H9 (cell line): ENCODE measurements at regions not wholly inside any gene's neighbourhood (a gene's known extent, or its start where the extent isn't known, plus 50 kb on each side); places are given as distances from the start of the nearest gene placed in this dataset.

Source experiments
- DNase-seq: peaks from one replicate; pipeline ENCODE4 v3.0.0-alpha.2; 2017
- H2AFZ ChIP-seq: one replicate; pipeline ENCODE4 v1.6.1; 2013; ENCODE audit warnings: mild to moderate bottlenecking, low read length, control low read depth, moderate library complexity
- H2AK5ac ChIP-seq: 2 replicates; pipeline ENCODE4 v1.6.1; 2013; ENCODE audit warnings: low read length, control low read depth, mixed read lengths; ENCODE audit not compliant: insufficient read length
- H2BK120ac ChIP-seq: one replicate; pipeline ENCODE4 v1.6.1; 2013; ENCODE audit warnings: low read depth, mild to moderate bottlenecking, low read length, control low read depth, inconsistent platforms; ENCODE audit not compliant: poor library complexity, severe bottlenecking
- H2BK12ac ChIP-seq: 2 replicates; pipeline ENCODE4 v1.6.1; 2013; ENCODE audit warnings: low read length, control low read depth, mixed read lengths, low read depth; ENCODE audit not compliant: insufficient read length
- H2BK15ac ChIP-seq: 2 replicates; pipeline ENCODE4 v1.6.1; 2013; ENCODE audit warnings: low read depth, low read length, control low read depth
- H2BK20ac ChIP-seq: one replicate; pipeline ENCODE4 v1.6.1; 2013; ENCODE audit warnings: low read depth, mild to moderate bottlenecking, low read length, control low read depth, inconsistent platforms; ENCODE audit not compliant: poor library complexity, severe bottlenecking
- H2BK5ac ChIP-seq: 2 replicates; pipeline ENCODE4 v1.6.1; 2013; ENCODE audit warnings: low read length, control low read depth, mixed read lengths; ENCODE audit not compliant: insufficient read length
- H3K14ac ChIP-seq: 2 replicates; pipeline ENCODE4 v1.6.1; 2013; ENCODE audit warnings: low read length, control low read depth; ENCODE audit not compliant: insufficient read depth
- H3K18ac ChIP-seq: 2 replicates; pipeline ENCODE4 v1.6.1; 2013; ENCODE audit warnings: low read depth, mild to moderate bottlenecking, mixed read lengths, low read length, control low read depth; ENCODE audit not compliant: insufficient read length
- H3K23ac ChIP-seq: 2 replicates; pipeline ENCODE4 v1.6.1; 2013; ENCODE audit warnings: low read length, control low read depth, mixed read lengths, low read depth; ENCODE audit not compliant: insufficient read length
- H3K23me2 ChIP-seq: 2 replicates; pipeline ENCODE4 v1.6.1; 2013; ENCODE audit warnings: low read depth, mild to moderate bottlenecking, mixed read lengths, low read length, control low read depth; ENCODE audit not compliant: insufficient read length, poor library complexity, severe bottlenecking
- H3K27ac ChIP-seq: 2 replicates; pipeline ENCODE4 v1.5.1; 2013; ENCODE audit warnings: low read length, control low read depth, mixed read lengths, low read depth; ENCODE audit not compliant: insufficient read length
- H3K27me3 ChIP-seq: 2 replicates; pipeline ENCODE4 v1.6.1; 2013; ENCODE audit warnings: low read length, control low read depth, inconsistent platforms; ENCODE audit not compliant: insufficient read depth
- H3K4ac ChIP-seq: 2 replicates; pipeline ENCODE4 v1.6.1; 2013; ENCODE audit warnings: low read depth, mild to moderate bottlenecking, control low read depth, inconsistent platforms, low read length, moderate library complexity
- H3K4me1 ChIP-seq: 2 replicates; pipeline ENCODE4 v1.6.1; 2013; ENCODE audit warnings: low read length, control low read depth, inconsistent platforms; ENCODE audit not compliant: insufficient read depth
- H3K4me2 ChIP-seq: 2 replicates; pipeline ENCODE4 v1.6.1; 2013; ENCODE audit warnings: low read length, control low read depth, mixed read lengths; ENCODE audit not compliant: insufficient read length, insufficient read depth
- H3K56ac ChIP-seq: 2 replicates; pipeline ENCODE4 v1.6.1; 2013; ENCODE audit warnings: low read depth, mild to moderate bottlenecking, mixed read lengths, low read length, control low read depth; ENCODE audit not compliant: insufficient read length
- H3K79me1 ChIP-seq: 2 replicates; pipeline ENCODE4 v1.6.1; 2013; ENCODE audit warnings: low read depth, mild to moderate bottlenecking, moderate library complexity, low read length, control low read depth, inconsistent platforms; ENCODE audit not compliant: insufficient read depth, poor library complexity, severe bottlenecking
- H3K79me2 ChIP-seq: 2 replicates; pipeline ENCODE4 v1.6.1; 2013; ENCODE audit warnings: low read length, control low read depth, inconsistent platforms; ENCODE audit not compliant: insufficient read depth
- H3K9ac ChIP-seq: 2 replicates; pipeline ENCODE4 v1.6.1; 2013; ENCODE audit warnings: low read length, control low read depth, mixed read lengths; ENCODE audit not compliant: insufficient read length; ENCODE audit errors: extremely low read depth
- H3K9me3 ChIP-seq: one replicate; pipeline ENCODE4 v1.6.1; 2013; ENCODE audit warnings: low read depth, low read length, inconsistent platforms; ENCODE audit not compliant: control insufficient read depth
- H3T11ph ChIP-seq: one replicate; pipeline ENCODE4 v1.6.1; 2013; ENCODE audit warnings: mild to moderate bottlenecking, low read length, control low read depth, inconsistent platforms
- H4K20me1 ChIP-seq: one replicate; pipeline ENCODE4 v1.6.1; 2013; ENCODE audit not compliant: control insufficient read depth, insufficient read length, insufficient read depth
- H4K5ac ChIP-seq: 2 replicates; pipeline ENCODE4 v1.6.1; 2013; ENCODE audit warnings: low read depth, mild to moderate bottlenecking, mixed read lengths, low read length, control low read depth; ENCODE audit not compliant: insufficient read length
- H4K8ac ChIP-seq: replicated peaks from 2 replicates; pipeline ENCODE4 v1.6.1; 2013; ENCODE audit warnings: low read length, control low read depth, mixed read lengths, low read depth; ENCODE audit not compliant: insufficient read length
- H4K91ac ChIP-seq: 2 replicates; pipeline ENCODE4 v1.6.1; 2013; ENCODE audit warnings: low read depth, mild to moderate bottlenecking, moderate library complexity, mixed read lengths, low read length, control low read depth; ENCODE audit not compliant: insufficient read length
- H3K27ac Mint-ChIP-seq, 3 experiments: 2 replicates in 2 of 3; 3 replicates in 1 of 3; pipeline ENCODE4 v1.8.0; 2020 to 2021; ENCODE audit warnings: mixed read lengths in 3 of 3, mild to moderate bottlenecking in 1 of 3, moderate library complexity in 1 of 3
- H3K27me3 Mint-ChIP-seq: 2 replicates; pipeline ENCODE4 v1.8.0; 2021; ENCODE audit warnings: low read depth, mild to moderate bottlenecking, moderate library complexity, mixed read lengths
- H3K36me3 Mint-ChIP-seq, 3 experiments: 2 replicates in 2 of 3; 3 replicates in 1 of 3; pipeline ENCODE4 v1.8.0; 2020 to 2021; ENCODE audit warnings: low read depth in 3 of 3, mixed read lengths in 3 of 3; ENCODE audit not compliant: insufficient read depth in 1 of 3
- H3K4me1 Mint-ChIP-seq, 2 experiments: 2 replicates each; pipeline ENCODE4 v1.8.0; 2020; ENCODE audit warnings: mixed read lengths in 2 of 2
- H3K4me3 Mint-ChIP-seq, 2 experiments: 2 replicates in 1 of 2; 3 replicates in 1 of 2; pipeline ENCODE4 v1.8.0; 2020 to 2021; ENCODE audit warnings: mild to moderate bottlenecking in 2 of 2, mixed read lengths in 2 of 2, moderate library complexity in 1 of 2
- H3K9me3 Mint-ChIP-seq, 2 experiments: 2 replicates in 1 of 2; 3 replicates in 1 of 2; pipeline ENCODE4 v1.8.0; 2020; ENCODE audit warnings: mild to moderate bottlenecking in 2 of 2, mixed read lengths in 2 of 2, moderate library complexity in 1 of 2
- TF ChIP-seq, protein P1 (sequence below): fragments of 200-600 bp; sonication (generic); conservative IDR thresholded peaks from 3 replicates; pipeline ENCODE4 v1.8.0; 2021; ENCODE audit warnings: antibody characterized with exemption, mild to moderate bottlenecking

DNA sequence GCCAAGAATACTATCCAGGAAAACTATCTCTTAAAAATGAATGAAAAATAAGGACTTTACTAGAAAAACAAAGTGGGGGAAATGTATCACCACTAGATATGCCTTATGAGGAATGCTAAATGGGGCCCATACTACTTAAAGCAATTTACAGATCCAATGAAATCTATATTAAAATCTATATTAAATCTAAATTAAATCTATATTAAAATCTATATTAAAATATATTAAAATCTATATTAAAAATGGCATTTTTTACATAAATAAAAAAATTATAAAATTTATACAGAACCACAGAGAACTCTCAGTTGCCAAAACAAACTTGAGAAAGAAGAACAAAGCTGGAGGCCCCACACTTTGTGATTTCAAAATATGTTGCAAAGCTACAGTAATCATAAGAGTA lies 234.5 kb downstream of the RPL10L start:
- Histone ChIP-seq H3K4me1 (no peaks in the 10 kb centered on the region), H2BK5ac (no peak overlapping the region), H3K18ac (no peak overlapping the region), H3K27me3 (no peaks in the 10 kb centered on the region), H3K4me2 (no peak overlapping the region), H2BK12ac (no peak overlapping the region), H3K4ac (no peak overlapping the region), H3T11ph (no peak overlapping the region), H3K79me2 (no peaks in the 10 kb centered on the region), H2AK5ac (no peak overlapping the region), H3K14ac (no peak overlapping the region), H3K23me2 (no peaks in the 10 kb centered on the region), H3K9me3 (peaks cover 5% of the 10 kb centered on the region), H3K56ac (no peak overlapping the region), H3K9ac (no peak overlapping the region), H2BK120ac (no peak overlapping the region), H2AFZ (no peak overlapping the region), H4K91ac (no peak overlapping the region), H3K27ac (no peak overlapping the region), H2BK20ac (no peak overlapping the region), H4K5ac (no peak overlapping the region), H2BK15ac (no peak overlapping the region), H4K8ac (no peak overlapping the region), H3K79me1 (no peaks in the 10 kb centered on the region), H4K20me1 (no peaks in the 10 kb centered on the region), H3K23ac (no peak overlapping the region)
- Mint-ChIP-seq H3K36me3 (peaks cover 6 to 28% (median 8%) of the 10 kb centered on the region in 3 experiments), H3K4me3 (no peak overlapping the region), H3K9me3 (peaks cover 20 to 21% of the 10 kb centered on the region in 2 experiments), H3K27ac (no peak overlapping the region), H3K27me3 (no peaks in the 10 kb centered on the region), H3K4me1 (no peaks in the 10 kb centered on the region)
- TF ChIP-seq, protein P1, sequence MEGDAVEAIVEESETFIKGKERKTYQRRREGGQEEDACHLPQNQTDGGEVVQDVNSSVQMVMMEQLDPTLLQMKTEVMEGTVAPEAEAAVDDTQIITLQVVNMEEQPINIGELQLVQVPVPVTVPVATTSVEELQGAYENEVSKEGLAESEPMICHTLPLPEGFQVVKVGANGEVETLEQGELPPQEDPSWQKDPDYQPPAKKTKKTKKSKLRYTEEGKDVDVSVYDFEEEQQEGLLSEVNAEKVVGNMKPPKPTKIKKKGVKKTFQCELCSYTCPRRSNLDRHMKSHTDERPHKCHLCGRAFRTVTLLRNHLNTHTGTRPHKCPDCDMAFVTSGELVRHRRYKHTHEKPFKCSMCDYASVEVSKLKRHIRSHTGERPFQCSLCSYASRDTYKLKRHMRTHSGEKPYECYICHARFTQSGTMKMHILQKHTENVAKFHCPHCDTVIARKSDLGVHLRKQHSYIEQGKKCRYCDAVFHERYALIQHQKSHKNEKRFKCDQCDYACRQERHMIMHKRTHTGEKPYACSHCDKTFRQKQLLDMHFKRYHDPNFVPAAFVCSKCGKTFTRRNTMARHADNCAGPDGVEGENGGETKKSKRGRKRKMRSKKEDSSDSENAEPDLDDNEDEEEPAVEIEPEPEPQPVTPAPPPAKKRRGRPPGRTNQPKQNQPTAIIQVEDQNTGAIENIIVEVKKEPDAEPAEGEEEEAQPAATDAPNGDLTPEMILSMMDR: no peak
- no peak for DNase-seq
